ENCODE measurements at regions not wholly inside any gene's neighbourhood (a gene's known extent, or its start where the extent isn't known, plus 50 kb on each side); places are given as distances from the start of the nearest gene placed in this dataset.

- DNase-seq (ENCODE audit: low spot score) = no peak
- in situ Hi-C loops (cut with MboI; ENCODE audit: low pct_unique_long_range_greater_than_20kb, low sequenced_read_pairs, unreplicated experiment) = no loop called here
- no peak for TF ChIP-seq CTCF (IDR thresholded peaks at IDR 0.05; ENCODE audit: extremely low read depth, insufficient read depth, missing control alignments)
Observed at GRCh38 chr13:62302341-62302740, 886.7 kb upstream of the PCDH20 start.

- DNase-seq (ENCODE audit: low spot score) = no peak
- no peak for TF ChIP-seq CTCF (IDR thresholded peaks at IDR 0.05; ENCODE audit: extremely low read depth, insufficient read depth, missing control alignments)
- in situ Hi-C loops (cut with MboI; ENCODE audit: low pct_unique_long_range_greater_than_20kb, low sequenced_read_pairs, unreplicated experiment) = no loop called here
Observed at GRCh38 chr13:62299988-62300387, 884.3 kb upstream of the PCDH20 start.

GRCh38 chr13:62296812-62297211 lies 881.2 kb upstream of the PCDH20 start:
- DNase-seq (ENCODE audit: low spot score) = no peak
- no peak for TF ChIP-seq CTCF (IDR thresholded peaks at IDR 0.05; ENCODE audit: extremely low read depth, insufficient read depth, missing control alignments)
- in situ Hi-C loops (cut with MboI; ENCODE audit: low pct_unique_long_range_greater_than_20kb, low sequenced_read_pairs, unreplicated experiment) = no loop called here

GRCh38 chr13:62294244-62294643 lies 878.6 kb upstream of the PCDH20 start:
- TF ChIP-seq CTCF (IDR thresholded peaks at IDR 0.05; ENCODE audit: extremely low read depth, insufficient read depth, missing control alignments) = no peak
- in situ Hi-C loops (cut with MboI; ENCODE audit: low pct_unique_long_range_greater_than_20kb, low sequenced_read_pairs, unreplicated experiment) = no loop called here
- no peak for DNase-seq (ENCODE audit: low spot score)

- no peak for TF ChIP-seq CTCF (IDR thresholded peaks at IDR 0.05; ENCODE audit: extremely low read depth, insufficient read depth, missing control alignments)
- DNase-seq (ENCODE audit: low spot score) = no peak
- in situ Hi-C loops (cut with MboI; ENCODE audit: low pct_unique_long_range_greater_than_20kb, low sequenced_read_pairs, unreplicated experiment) = no loop called here
Observed at GRCh38 chr13:62292714-62293480, 877.2 kb upstream of the PCDH20 start.

- TF ChIP-seq CTCF (IDR thresholded peaks at IDR 0.05; ENCODE audit: extremely low read depth, insufficient read depth, missing control alignments) = no peak
- in situ Hi-C loops (cut with MboI; ENCODE audit: low pct_unique_long_range_greater_than_20kb, low sequenced_read_pairs, unreplicated experiment) = no loop called here
- DNase-seq (ENCODE audit: low spot score) = no peak
Observed at GRCh38 chr13:62290542-62290941, 874.9 kb upstream of the PCDH20 start.

All from GM13977 (cell line).